Neural crest cell (in vitro differentiated cells): ENCODE measurements at regions not wholly inside any gene's neighbourhood (a gene's known extent, or its start where the extent isn't known, plus 50 kb on each side); places are given as distances from the start of the nearest gene placed in this dataset.

ENCODE experiments used
- DNase-seq: peaks from one replicate; pipeline ENCODE4 v3.0.0; 2021; ENCODE audit warnings: low read depth, mixed read lengths, low spot score
- H3K27ac Mint-ChIP-seq: one replicate; pipeline ENCODE4 v1.8.0; 2021; ENCODE audit warnings: mild to moderate bottlenecking, mixed read lengths; ENCODE audit not compliant: unreplicated experiment
- H3K27me3 Mint-ChIP-seq: 2 replicates; pipeline ENCODE4 v1.8.0; 2021; ENCODE audit warnings: low read depth, mild to moderate bottlenecking, mixed read lengths
- H3K36me3 Mint-ChIP-seq: 2 replicates; pipeline ENCODE4 v1.8.0; 2021; ENCODE audit warnings: low read depth, mild to moderate bottlenecking, mixed read lengths
- H3K4me1 Mint-ChIP-seq: 2 replicates; pipeline ENCODE4 v1.8.0; 2021; ENCODE audit warnings: mixed read lengths
- H3K4me3 Mint-ChIP-seq: one replicate; pipeline ENCODE4 v1.8.0; 2021; ENCODE audit warnings: mild to moderate bottlenecking, mixed read lengths
- H3K9me3 Mint-ChIP-seq: 2 replicates; pipeline ENCODE4 v1.8.0; 2021; ENCODE audit warnings: mixed read lengths
- TF ChIP-seq, protein P1 (sequence below): fragments of 200-600 bp; sonication (generic); conservative IDR thresholded peaks from 2 replicates; pipeline ENCODE4 v1.5.0; 2021; ENCODE audit warnings: antibody characterized with exemption, mild to moderate bottlenecking

DNA sequence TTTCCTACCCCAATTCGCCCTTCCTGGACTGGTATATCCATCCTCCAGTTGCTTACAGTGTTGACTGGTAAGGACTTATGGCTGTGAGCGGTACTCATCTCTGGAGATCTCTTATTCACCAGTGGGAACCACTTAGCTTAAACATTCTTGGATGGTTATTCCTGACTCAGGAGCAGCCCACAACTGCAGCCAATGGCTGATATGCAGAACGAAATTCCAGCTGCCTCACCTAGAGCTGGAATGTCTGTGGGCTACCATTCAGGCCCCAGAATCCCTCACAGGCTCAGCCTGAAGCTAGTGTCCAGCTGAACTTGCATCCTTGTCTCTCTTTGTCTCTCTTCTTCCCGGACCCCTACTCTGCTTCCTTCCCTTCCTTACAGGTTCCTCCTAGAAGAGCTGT lies 138.9 kb upstream of the SMIM31 start:
- Mint-ChIP-seq H3K36me3 (no peaks in the 10 kb centered on the region), H3K4me1 (peaks cover 3% of the 10 kb centered on the region), H3K4me3 (no peak overlapping the region), H3K27ac (no peak overlapping the region), H3K9me3 (no peaks in the 10 kb centered on the region), H3K27me3 (no peaks in the 10 kb centered on the region)
- no peak for DNase-seq
- TF ChIP-seq, protein P1, sequence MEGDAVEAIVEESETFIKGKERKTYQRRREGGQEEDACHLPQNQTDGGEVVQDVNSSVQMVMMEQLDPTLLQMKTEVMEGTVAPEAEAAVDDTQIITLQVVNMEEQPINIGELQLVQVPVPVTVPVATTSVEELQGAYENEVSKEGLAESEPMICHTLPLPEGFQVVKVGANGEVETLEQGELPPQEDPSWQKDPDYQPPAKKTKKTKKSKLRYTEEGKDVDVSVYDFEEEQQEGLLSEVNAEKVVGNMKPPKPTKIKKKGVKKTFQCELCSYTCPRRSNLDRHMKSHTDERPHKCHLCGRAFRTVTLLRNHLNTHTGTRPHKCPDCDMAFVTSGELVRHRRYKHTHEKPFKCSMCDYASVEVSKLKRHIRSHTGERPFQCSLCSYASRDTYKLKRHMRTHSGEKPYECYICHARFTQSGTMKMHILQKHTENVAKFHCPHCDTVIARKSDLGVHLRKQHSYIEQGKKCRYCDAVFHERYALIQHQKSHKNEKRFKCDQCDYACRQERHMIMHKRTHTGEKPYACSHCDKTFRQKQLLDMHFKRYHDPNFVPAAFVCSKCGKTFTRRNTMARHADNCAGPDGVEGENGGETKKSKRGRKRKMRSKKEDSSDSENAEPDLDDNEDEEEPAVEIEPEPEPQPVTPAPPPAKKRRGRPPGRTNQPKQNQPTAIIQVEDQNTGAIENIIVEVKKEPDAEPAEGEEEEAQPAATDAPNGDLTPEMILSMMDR = no peak

DNA sequence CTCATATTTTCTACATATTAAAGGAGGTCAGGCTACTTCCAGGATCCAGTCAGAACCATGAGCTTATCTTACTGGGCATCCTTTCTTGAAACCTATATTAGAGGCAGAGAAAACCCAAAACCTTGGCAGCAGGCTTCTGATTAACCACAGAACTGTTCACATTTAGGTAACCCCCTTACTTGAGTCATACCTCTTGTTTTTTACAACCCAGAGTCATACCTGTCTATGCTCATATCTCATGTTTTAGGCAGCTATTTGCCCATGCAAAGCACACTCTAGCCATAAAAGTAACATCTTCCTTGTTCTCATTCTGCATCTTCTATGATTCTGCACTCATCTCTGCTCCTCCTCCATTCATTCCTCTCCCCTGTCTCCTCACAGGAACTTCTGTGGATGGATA lies 138.0 kb upstream of the SMIM31 start:
- Mint-ChIP-seq H3K36me3 (no peaks in the 10 kb centered on the region), H3K9me3 (no peaks in the 10 kb centered on the region), H3K27me3 (no peaks in the 10 kb centered on the region), H3K4me3 (no peak overlapping the region), H3K4me1 (peaks cover 3% of the 10 kb centered on the region), H3K27ac (no peak overlapping the region)
- no peak for DNase-seq
- TF ChIP-seq, protein P1 = no peak

DNA sequence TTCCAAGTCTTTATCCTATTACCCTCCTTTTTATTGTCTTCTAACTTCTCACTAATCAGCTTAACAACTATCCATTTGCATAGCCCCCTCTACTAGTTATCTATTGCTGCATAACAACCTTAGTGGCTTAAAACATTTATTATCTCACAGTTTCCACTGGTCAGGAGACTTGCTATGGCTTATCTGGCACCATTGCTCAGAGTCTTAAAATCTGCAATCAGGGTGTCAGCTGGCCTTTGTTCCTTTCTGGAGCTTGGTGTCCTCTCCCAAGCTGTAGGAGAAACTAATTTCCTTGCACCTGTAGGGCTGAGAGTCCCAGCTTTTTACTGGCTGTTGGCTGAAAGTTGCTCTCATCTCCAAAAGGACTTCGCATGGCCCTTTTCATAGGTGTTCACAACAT lies 137.0 kb upstream of the SMIM31 start:
- Mint-ChIP-seq H3K9me3 (no peaks in the 10 kb centered on the region), H3K4me3 (no peak overlapping the region), H3K36me3 (no peaks in the 10 kb centered on the region), H3K27ac (no peak overlapping the region), H3K4me1 (peaks cover 3% of the 10 kb centered on the region), H3K27me3 (no peaks in the 10 kb centered on the region)
- DNase-seq = no peak
- TF ChIP-seq, protein P1 = no peak

DNA sequence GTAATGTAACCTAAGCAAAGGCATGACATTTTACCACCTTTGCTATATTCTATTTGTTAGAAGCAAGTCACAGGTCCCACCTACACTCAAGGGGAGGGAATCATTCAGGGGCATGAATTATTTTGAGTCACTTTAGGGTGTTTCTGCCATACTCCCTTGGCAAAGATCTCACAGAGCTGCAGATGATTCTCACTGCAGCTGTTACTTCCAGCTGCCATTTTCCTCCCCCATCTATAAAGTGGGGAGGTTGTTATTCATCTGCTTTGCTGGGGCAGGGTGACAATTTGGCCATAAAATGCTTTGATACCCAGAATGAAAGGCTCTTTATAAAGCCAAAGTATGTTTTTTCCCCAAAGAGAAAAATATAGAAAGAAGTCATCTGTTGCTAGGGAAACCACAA lies 136.5 kb upstream of the SMIM31 start:
- DNase-seq = no peak
- no peaks in the 10 kb centered on the region for H3K36me3 Mint-ChIP-seq
- H3K27ac Mint-ChIP-seq = no peak overlapping the region
- H3K9me3 Mint-ChIP-seq = no peaks in the 10 kb centered on the region
- no peak overlapping the region for H3K4me3 Mint-ChIP-seq
- peaks cover 3% of the 10 kb centered on the region for H3K4me1 Mint-ChIP-seq
- TF ChIP-seq, protein P1 = no peak
- no peaks in the 10 kb centered on the region for H3K27me3 Mint-ChIP-seq

DNA sequence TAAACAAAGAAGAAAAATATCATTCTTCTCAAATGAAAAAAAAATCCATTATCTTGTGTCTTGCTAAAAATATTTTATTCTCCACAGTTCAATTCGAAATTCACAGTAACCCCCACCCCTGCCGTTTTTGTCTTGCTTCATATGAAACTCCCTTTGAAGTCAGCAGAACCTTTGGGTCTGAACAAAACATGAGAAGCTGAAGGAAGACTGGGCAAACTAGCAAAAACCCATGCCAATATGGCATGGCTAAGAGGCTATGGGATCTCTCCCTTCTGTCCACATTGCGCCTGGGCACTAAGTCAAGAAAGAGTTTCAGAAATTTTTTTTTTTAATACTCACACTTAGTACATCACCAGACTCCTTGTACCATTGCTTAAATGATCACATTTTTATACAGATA lies 136.0 kb upstream of the SMIM31 start:
- Mint-ChIP-seq H3K27ac (no peak overlapping the region), H3K27me3 (no peaks in the 10 kb centered on the region)

More for the DNA sequence above, 136.0 kb upstream of the SMIM31 start:
- TF ChIP-seq, protein P1 = no peak
- H3K36me3 Mint-ChIP-seq = no peaks in the 10 kb centered on the region
- H3K4me1 Mint-ChIP-seq = peaks cover 3% of the 10 kb centered on the region
- no peaks in the 10 kb centered on the region for H3K9me3 Mint-ChIP-seq
- no peak overlapping the region for H3K4me3 Mint-ChIP-seq
- no peak for DNase-seq
